ENCODE measurements at regions not wholly inside any gene's neighbourhood (a gene's known extent, or its start where the extent isn't known, plus 50 kb on each side); places are given as distances from the start of the nearest gene placed in this dataset.
"Not testable (repeated sequence)": the region's sequence is repeated elsewhere in the genome, so short reads cannot be mapped to it uniquely, and the experiment has no call there.

DNA sequence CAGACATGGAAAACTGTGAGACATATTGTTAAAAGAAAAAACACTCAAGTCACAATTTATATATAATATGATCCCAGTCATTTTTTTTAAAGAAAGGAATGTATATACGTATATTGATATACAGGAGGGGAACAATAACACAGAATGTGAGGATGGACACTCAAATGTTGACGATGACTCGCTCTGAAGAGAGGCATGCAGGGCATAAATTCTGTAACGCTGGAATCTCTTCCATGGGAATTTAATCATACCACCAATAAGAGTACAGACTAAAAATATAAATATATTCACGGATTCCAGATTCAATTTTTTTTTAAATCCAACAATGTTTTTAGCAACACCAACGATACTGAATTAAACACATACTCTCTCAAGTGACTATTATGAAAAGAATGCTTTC, 106.9 kb upstream of the CCDC28A start:
- no peak for DNase-seq

DNA sequence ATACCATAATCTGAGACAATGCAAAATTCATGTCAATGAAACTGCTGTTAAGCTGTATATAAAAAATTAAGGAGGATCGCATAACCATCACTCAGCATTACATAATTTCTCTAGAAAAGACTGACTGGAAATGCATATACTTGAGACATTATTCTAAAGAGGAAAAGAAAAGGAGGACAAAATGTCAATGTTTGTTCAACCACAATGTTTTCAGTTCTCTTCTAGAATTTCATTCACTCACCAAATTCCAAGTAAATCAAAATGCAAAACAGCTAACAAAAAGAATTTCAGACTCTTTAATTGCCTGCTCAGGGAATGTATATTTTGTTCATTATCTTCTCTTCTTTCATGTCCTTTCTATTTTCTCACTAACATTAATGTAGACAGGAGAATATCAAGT, 106.2 kb upstream of the CCDC28A start:
- no peak for DNase-seq

DNA sequence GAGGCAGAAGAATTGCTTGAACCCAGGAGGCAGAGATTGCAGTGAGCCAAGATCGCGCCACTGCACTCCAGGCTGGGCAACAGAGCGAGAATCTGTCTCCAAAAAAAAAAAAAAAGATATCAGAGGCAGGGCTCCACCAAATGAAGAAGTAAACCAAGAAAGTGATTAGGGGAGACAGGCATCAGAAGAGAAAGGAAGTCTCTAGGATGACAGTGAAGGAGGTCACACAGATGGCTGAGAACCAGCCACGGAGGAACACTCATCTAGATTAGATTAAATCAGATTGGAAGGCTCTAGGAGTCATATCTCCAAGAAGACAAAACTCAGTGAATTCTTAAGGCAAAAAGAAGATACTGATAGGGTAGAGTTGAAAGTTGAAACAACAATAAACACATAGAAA, 102.2 kb upstream of the CCDC28A start:
- no peak for DNase-seq

DNA sequence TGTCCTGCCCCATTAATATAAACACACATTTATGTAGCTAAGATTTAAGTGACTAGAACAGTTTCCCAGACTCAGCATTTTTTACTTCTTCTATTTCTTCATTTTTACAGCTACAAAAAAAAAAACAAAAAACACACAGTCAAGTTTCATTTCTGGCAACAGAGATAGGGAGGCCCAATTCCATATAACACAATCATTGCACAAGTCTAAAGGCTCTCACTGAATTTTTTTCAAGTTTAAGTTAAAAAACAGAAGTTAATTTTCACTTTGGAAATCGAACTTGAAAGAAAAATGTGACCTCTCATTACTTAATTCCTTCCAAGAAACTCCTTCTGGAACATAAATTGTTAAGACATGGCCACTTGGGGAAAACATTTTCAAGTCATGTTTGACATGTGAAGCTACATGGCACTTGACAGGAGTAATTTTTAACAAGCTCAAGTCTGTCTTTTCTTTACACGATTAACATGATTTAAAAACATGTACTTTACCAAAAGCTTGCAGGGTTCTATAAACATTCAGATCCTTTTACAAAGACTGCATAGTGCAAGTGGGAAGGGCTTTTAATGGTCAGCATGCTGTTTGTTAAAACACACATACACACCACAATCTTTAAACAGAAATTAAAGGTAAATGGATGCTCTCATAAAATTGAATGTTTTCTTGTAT, 100.1 kb upstream of the CCDC28A start:
- no peak for DNase-seq

DNA sequence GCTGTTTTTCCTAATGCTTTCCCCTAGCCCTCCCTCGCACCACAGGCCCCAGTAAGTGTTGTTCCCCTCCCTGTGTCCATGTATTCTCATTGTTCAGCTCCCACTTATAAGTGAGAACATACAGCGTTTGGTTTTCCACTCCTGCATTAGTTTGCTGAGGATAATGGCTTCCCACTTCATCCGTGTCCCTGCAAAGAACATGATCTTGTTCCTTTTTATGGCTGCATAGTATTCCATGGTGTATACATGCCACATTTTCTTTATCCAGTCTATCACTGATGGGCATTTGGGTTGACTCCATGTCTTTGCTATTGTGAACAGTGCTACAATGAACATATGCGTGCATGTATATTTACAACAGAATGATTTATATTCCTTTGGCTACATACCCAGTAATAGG, 99.1 kb upstream of the CCDC28A start:
- DNase-seq: not testable (repeated sequence)

DNA sequence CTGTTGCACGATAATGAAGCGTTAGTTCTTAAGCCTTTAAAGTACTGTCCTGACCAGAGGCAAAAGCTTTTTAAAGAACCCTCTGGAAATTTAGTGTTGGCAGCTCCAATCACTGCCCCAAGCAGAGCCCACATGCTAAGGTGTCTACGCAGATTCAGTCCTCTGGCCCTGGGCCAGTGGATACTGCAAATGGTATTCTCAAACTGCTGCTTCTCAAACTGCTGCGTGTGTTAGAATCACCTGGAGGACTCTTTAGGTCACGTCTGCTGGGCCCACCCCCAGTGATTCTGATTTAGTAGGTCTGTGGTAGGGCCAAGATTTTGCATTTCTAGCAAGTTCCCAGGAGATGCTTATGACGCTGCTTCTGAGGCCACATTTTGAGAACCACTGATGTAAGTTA, 96.0 kb upstream of the CCDC28A start:
- DNase-seq: no peak

DNA sequence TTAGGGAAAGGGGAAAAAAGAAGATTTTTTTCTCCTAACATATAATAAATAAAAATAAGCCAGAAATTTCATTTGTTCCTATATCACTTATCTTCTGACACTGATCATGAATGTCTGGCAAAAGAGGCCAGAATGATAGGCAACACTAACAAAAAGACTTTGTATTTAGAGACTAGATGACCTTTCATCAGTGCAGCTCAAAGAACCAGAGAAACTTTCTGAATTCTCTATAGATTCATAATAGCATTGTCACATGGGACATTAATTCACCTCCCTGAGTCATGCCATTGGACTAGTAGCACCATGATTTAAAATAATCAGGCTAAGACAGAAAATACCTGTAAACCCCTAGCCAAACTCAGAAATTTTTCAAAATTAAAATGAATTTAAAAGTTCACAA, 95.4 kb upstream of the CCDC28A start:
- DNase-seq: no peak

DNA sequence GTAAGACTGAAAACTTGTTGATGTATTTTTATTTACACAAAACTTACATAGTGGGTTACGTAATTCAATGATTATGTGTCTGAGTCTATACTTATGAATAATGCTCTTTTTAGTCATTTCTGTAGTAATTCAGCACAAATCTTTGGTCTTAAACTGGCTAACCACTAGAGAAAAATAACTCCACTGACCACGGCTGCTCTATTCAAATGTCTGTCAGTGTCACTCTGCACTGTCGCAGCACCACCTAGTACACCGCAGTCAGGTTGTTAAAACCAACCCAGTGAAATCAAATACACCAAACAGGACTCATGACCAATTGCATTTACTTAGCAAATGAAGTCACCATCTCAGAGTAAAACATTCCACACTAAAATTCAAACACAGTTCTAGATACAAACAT, 93.5 kb upstream of the CCDC28A start:
- no peak for DNase-seq

DNA sequence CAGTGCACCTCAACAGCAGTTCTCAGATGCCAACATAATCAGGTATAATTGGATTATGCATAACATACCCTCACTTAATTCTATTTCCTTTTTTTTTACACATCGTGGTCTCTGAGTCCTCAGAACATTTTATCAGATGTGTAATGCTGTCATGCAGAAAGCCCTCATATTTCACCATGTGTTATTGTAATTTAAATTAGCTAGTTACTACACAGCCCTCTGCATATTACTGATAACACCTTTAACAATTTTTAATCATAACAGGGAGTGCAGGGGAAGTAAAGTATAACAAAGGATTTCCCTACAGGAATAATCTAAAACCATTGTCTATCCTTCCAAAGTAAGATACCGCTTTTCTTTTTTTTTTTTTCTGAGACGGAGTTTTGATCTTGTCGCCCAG, 91.9 kb upstream of the CCDC28A start:
- DNase-seq: no peak

DNA sequence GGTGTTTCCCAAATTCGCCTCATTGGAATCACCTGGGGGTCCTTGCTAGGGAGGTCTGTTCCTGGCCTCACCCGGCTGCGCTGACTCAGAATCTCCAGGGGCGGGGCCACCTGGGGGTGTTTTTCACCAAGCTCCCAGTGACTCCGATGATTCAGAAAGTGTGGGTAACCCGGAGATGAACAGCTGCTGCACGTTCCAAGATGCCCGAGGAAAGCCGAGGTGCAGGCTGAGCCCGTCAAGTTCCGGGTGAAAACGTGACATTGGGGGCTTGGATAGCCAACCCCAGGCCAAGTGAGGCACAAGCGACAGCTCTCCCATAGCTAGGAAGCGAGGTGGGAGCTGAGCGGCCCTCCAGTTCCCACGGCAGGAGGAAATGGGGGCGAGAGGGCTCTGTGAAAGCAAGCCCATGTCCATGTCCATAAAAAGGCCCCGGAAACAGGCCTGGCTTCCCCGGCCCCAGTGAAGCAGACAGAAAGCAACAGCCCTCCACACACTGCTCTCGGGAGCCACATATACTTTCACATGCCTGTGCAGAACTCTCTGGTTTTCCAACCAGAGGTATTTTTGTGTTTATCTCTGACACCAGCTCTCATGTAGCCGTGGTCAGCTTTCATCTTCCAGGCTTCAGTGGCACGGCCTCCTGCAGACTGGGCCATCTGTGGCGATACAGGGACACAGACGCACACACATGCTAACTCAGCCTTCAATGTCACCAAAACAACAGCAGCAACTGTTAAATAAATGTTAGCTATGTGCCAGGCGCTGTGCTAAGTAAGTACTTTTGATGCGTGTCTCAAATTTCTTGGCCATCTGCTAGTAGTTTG, 90.7 kb upstream of the CCDC28A start:
- no peak for DNase-seq

DNA sequence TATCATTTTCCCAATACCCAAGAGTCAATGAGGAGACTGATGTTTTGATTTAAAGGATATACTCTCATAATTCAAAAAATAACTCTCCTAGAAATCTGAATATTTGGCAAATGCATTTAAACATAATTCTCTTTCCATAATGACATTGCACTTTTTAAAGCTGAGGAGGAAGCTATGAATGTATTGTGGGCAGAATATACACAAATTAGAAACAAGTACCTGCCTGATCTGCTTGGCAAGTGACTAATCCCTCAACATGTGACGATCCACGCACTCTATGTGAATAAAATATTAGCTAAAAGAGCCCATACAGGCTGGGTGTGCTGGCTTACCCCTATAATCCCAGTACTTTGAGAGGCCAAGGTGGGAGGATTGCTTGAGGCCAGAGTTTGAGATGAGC, 88.3 kb upstream of the CCDC28A start:
- DNase-seq: no peak

DNA sequence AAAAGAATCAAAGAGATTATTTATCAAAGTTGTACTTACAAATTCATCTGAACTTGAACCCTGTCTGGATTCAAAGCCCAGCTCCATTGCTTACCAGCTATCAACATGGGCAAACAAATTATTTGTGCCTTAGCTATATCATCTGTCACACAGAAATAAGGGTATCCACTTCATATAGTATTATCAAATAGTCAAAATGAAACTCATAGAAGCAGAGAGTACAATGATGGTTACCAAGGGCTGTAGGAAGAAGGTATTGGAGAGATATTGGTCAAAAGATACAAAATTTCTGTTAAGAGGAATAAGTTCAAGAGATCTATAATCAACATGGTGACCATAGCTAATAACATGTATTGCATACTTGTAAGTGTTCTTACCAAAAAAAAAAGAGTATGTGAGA, 87.8 kb upstream of the CCDC28A start:
- DNase-seq: no peak

DNA sequence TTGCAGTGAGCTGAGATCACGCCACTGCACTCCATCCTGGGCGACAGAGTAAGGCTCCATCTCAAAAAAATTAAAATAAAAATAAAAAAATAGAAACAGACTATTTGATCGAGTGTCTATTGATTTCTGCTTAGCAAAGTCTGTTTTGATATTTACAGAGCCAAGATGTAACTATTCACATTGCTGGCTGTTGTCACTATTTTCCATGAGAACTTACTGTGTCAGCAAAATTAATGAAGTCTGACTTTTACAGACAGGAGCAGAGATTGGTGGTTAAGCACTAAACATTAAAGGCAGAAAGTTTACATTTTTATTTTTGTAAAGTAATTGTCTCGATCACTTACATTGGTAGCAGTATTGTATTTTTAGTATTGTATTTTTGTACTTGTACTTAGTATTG, 85.0 kb upstream of the CCDC28A start:
- DNase-seq: no peak

DNA sequence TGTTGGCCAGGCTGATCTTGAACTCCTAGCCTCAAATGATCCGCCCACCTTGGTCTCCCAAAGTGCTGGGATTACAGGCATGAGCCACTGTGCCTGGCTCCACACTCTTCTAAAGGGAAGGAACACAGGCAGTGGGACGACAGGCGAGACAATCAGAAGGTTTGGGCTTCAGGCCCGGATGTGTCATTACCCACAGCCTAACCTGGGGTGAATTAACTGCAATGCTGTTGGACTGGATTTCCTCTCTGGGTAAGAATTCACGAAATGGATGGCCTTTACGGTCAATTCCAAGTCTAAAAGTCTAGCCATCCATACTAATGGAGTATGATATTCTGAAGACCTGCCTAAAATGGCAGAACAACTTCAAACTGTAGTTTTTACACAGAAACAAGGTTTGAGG, 83.7 kb upstream of the CCDC28A start:
- DNase-seq: no peak

DNA sequence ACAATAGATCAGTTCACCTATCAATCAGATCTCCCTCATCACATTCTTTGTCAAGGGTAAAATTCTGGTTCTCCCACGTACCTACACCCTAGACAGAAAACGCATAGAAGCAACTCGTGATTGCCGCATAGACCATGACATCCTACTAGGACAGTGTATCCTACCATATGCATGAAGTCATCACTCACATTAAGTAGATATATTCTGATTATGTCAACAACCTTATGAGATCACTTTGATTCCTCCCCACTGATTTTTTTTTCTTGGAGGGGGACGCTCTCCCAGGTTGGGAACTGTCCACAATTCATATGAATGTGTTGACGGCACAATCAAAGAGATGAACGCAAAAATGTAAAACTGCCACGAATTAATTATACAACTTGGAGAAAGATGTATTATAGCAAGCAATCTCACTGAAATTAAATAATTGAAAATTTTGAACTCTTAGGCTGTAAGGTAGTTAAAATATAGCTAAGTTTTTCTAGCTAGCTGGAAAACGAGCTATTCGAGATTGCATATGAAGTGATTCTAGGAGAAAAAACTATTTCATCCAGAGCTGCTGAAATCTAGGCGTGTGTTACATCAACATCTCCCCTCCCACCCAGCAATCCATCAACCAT, 82.5 kb upstream of the CCDC28A start:
- DNase-seq: no peak

DNA sequence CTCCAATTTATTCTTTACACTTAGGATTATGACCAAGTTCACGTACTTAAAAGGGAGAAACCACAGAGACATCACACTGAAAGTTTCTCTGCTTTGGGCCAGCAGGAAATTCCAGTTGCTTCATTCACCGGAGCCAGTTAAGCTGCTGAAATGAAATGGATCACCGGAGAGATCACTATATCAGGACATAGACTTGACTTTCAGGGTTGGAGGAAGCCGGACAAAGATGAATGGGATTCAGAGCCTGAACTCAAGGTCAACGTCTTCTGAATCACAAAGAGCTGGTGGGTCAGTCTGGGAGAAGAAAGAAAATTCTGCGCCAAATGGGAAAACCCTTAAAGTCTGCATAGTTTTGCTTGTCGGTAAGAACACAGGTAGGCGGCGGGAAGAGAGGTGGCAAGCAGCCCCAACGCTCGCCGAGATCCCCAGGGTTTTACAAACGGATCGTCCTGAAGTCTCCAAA, 81.9 kb upstream of the CCDC28A start:
- no peak for DNase-seq

DNA sequence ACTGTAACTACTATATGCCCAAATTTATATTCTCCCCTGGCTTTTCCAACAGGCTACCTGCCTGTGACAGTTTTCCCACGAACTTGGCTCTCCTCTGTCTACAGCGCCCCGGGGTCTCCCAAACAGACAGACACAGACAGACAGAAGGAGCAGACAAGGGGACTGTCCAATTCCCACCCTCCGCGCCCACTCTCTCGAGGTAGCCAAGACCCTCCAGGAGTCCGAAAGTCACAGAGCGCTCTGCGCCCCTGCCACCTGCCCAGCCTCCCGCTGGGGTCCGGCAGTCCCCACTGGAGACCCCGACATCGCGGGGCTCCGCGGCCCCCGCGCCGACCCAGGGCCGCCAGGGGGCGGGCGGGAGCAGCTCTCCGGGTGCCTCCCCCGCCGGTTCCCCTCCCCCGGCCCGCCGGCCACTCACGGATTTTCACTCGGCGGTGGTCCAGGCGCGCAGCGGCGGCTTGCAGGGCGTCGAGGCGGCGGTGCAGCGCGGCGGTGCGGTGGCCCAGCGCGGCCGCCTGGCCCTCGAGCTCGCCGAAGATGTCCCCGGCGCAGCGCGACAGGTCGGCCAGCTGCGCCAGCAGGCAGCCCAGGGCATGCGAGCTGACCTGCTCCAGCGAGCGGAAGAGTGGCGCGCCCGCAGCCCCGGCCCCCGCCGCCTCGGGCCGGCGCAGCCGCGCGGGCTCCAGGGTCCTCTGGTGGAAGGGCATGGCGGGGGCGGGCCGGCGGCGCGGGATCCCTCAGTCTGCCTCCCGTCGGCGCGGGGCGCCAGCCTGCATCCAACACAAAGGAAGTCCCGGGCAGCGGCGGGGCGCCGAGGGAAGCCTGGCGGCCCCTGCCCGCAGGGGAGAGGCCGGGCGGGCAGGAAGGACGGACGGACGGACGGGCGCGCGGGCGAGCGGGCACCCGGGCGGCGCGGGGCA, 81.3 kb upstream of the CCDC28A start:
- DNase-seq: peak; percentile 43 to 51

DNA sequence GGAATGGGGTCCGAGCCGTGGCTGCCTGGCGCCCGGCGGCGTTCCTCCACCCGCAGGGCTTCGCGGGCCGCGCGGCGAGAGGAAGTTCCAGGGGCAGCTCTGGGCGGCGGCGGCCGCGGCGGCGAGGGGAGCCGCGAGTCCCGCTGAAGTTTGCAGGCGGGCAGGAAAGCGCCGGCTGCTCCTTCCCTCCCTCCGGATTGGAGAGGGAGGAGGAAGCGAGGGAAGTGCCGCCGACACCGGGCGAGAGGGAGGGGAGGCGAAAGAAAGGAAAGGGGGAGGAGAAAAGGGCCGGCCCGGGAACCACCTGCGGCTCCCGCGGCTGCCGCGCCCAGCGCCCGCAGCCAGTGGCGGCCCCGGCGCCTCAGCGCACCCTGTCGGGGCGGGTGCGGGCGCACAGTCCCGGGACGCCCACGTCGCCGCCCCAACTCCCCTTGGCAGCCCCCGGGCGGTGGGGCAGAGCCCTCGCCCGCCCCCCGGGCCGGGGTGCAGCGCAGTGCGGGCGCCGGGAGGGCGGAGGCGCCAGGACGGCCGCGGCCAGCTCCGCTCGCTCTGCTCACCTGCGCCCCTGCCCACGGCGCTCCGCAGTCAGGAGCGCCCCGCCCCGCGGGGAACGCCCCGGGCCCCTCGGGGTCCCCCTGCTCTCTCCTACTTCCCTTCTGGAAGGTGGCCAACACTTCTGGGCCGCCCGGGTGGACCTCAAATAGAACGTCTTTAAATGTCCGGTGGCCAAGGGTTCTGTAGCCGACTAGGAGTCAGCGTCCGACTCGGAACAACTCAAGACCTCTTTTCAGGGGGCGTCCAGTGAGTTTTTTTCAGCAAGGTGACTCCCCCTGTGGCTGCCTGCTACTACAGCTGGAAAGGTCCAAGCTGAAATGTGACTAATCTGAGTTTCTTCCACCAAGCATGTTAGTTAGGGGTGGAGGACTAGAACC, 80.3 kb upstream of the CCDC28A start:
- DNase-seq: peak; percentile 16 to 39

DNA sequence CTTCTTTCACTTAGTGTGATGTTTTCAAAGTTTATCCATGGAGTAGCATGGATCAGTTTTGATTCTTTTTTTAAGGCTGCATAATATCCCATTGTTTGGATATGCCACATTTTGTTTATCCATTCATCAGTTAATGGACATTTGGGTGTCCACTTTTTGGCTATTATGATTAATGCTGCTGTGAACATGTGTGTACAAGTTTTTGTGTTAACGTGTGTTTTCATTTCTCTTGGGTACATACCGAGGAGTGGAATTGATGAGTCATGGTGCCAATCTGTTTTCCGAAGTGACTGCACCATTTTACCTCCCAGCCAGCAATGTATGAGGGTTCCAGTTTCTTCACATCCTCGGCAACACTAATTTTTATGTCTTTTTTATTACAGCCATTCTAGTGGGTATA, 78.4 kb upstream of the CCDC28A start:
- DNase-seq: no peak

DNA sequence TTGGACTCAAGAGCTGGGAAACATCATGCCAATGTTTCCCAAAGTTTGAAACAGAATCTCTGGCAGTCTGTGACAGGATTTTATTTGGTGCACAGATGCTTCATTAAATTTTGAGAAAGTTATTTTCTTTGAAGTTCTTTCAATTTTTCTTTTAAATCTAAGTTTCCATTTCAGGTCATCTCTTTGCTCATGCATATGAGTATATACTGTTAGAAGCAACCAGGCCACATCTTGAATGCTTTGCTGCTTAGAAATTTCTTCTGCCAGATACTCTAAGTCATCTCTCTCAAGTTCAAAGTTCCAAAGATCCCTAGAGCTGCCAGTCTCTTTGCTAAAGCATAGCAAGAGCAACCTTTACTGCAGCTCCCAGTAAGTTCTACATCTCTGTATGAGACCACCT, 59.1 kb upstream of the CCDC28A start:
- no peak for DNase-seq

DNA sequence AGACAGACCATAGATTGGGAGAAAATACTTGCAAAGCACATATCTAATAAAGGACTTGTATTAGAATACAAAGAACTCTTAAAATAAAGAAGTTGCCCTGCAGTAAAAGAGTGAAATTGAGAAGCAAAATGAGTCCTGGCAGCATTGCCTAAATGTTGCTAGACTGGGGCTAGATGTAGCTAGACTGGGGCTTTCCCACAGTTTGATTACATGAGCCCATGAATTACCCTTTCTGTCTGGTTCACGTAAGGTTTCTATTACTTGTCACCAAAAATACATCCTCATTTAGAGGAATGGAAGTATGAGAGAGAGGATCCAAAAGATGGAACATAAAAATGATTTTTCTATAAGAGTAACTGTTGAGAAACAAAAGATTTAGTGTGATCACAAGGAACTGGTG, 57.6 kb upstream of the CCDC28A start:
- DNase-seq: no peak
